HepG2 (cell line): ENCODE measurements at regions not wholly inside any gene's neighbourhood (a gene's known extent, or its start where the extent isn't known, plus 50 kb on each side); places are given as distances from the start of the nearest gene placed in this dataset.

ENCODE experiments used
- IRX3 ChIP-seq: sonication (generic); formaldehyde crosslinking; IDR thresholded peaks from 2 replicates; pipeline ENCODE4 v1.8.1; 2023; ENCODE audit warnings: mild to moderate bottlenecking, low read depth, missing genetic modification reagents, borderline replicate concordance
- MEIS2 ChIP-seq: sonication (generic); formaldehyde crosslinking; IDR thresholded peaks from 2 replicates; pipeline ENCODE4 v1.9.0; 2021; ENCODE audit warnings: mild to moderate bottlenecking, missing genetic modification reagents
- PPARG ChIP-seq: conservative IDR thresholded peaks from 2 replicates; pipeline ENCODE4 v1.6.1; 2016; ENCODE audit warnings: missing biosample characterization, missing genetic modification reagents
- SMARCE1 ChIP-seq: fragments of 450-650 bp; IDR thresholded peaks from 2 replicates; pipeline ENCODE4 v1.6.1; 2017; ENCODE audit warnings: borderline replicate concordance
- SP1 ChIP-seq, 2 experiments: fragments of 450-650 bp in 1 of 2; sonication (generic) in 1 of 2; formaldehyde crosslinking in 1 of 2; IDR thresholded peaks; 2 replicates each; pipeline versions ENCODE4 v1.4.0 to v1.6.1; 2016 to 2020; ENCODE audit warnings: missing genetic modification reagents in 1 of 2
- ZBTB7B ChIP-seq: sonication (generic); formaldehyde crosslinking; IDR thresholded peaks from 2 replicates; pipeline ENCODE4 v1.4.0; 2020; ENCODE audit warnings: missing genetic modification reagents
- ZHX1 ChIP-seq: sonication (generic); formaldehyde crosslinking; IDR thresholded peaks from 2 replicates; pipeline ENCODE4 v1.8.1; 2022; ENCODE audit warnings: low read depth, mild to moderate bottlenecking, missing genetic modification reagents
- ZNF660 ChIP-seq: sonication (generic); formaldehyde crosslinking; IDR thresholded peaks from 2 replicates; pipeline ENCODE4 v1.5.1; 2020; ENCODE audit warnings: mild to moderate bottlenecking, low read depth, missing genetic modification reagents, borderline replicate concordance
- ZNF749 ChIP-seq: sonication (generic); formaldehyde crosslinking; IDR thresholded peaks from 2 replicates; pipeline ENCODE4 v1.8.0; 2022; ENCODE audit warnings: mild to moderate bottlenecking, missing genetic modification reagents, moderate library complexity, borderline replicate concordance
- TF ChIP-seq, protein P1 (sequence below): IDR thresholded peaks from 2 replicates; pipeline ENCODE4 v1.6.1; 2016; ENCODE audit warnings: missing genetic modification reagents, missing compliant biosample characterization
- TF ChIP-seq, protein P2 (sequence below): sonication (generic); formaldehyde crosslinking; IDR thresholded peaks from 2 replicates; pipeline ENCODE4 v1.4.0; 2020; ENCODE audit warnings: mild to moderate bottlenecking, missing genetic modification reagents

DNA sequence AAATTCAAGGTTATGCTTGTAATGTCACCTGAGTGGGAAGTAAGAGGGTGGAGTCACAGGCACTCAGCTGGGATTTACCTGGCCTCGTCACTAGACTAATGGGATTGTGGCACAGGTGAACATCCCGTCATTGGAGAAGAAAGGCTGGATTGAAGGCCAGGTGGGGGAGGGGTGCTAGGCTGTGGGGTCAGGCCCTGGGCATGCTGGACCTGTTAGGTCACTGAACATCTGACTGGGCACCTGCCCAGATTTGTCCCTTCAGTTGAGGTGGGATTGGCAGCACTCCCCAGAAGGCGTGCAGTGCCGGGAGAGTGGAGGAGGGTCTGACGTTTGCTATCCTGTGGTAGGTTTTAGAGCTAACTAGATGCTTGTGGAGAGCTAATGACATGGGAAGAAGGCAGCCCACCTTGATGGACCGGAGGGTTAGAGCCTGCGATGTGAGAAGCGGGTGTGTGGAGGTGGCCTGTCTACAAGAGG lies 161.5 kb upstream of the ZNF267 start (continued):
- no peak for TF ChIP-seq SMARCE1
- TF ChIP-seq, protein P1, sequence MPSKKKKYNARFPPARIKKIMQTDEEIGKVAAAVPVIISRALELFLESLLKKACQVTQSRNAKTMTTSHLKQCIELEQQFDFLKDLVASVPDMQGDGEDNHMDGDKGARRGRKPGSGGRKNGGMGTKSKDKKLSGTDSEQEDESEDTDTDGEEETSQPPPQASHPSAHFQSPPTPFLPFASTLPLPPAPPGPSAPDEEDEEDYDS (CRISPR knock-in tag), result no peak
- no peak for TF ChIP-seq PPARG (CRISPR knock-in tag)
- TF ChIP-seq SP1 (IDR thresholded peaks at IDR 0.05), result no peak
- TF ChIP-seq SP1 (CRISPR knock-in tag; IDR thresholded peaks at IDR 0.05), result no peak
- TF ChIP-seq ZNF749 (CRISPR knock-in tag), result 0 out of 2 replicates have a peak, but pooled peaks have one; percentile 39
- TF ChIP-seq ZHX1 (CRISPR knock-in tag), result 0 out of 2 replicates have a peak, but pooled peaks have one; percentile 16
- TF ChIP-seq, protein P2, sequence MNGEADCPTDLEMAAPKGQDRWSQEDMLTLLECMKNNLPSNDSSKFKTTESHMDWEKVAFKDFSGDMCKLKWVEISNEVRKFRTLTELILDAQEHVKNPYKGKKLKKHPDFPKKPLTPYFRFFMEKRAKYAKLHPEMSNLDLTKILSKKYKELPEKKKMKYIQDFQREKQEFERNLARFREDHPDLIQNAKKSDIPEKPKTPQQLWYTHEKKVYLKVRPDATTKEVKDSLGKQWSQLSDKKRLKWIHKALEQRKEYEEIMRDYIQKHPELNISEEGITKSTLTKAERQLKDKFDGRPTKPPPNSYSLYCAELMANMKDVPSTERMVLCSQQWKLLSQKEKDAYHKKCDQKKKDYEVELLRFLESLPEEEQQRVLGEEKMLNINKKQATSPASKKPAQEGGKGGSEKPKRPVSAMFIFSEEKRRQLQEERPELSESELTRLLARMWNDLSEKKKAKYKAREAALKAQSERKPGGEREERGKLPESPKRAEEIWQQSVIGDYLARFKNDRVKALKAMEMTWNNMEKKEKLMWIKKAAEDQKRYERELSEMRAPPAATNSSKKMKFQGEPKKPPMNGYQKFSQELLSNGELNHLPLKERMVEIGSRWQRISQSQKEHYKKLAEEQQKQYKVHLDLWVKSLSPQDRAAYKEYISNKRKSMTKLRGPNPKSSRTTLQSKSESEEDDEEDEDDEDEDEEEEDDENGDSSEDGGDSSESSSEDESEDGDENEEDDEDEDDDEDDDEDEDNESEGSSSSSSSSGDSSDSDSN (CRISPR knock-in tag), result no peak
- no peak for TF ChIP-seq MEIS2 (CRISPR knock-in tag)
- no peak for TF ChIP-seq ZNF660 (CRISPR knock-in tag)
- no peak for TF ChIP-seq ZBTB7B
- no peak for TF ChIP-seq IRX3 (CRISPR knock-in tag)
